Activated T-cell treated with anti-CD3 and anti-CD28 coated beads, Interleukin-2, amount 50 U/mL, for 4 hours (primary cell): ENCODE measurements at regions not wholly inside any gene's neighbourhood (a gene's known extent, or its start where the extent isn't known, plus 50 kb on each side); places are given as distances from the start of the nearest gene placed in this dataset.
"Not testable (repeated sequence)": the region's sequence is repeated elsewhere in the genome, so short reads cannot be mapped to it uniquely, and the experiment has no call there.

Experiments
- ATAC-seq, 2 donors: fragments of 200-7000 bp; cut with Tn5 transposase; one replicate each; pipeline ENCODE4 v1.10.0; 2021
- DNase-seq: peaks from one replicate; pipeline ENCODE4 v3.0.0-alpha.2; 2020
- H3K27me3 Mint-ChIP-seq: one replicate; pipeline ENCODE4 v1.8.0; 2021; ENCODE audit warnings: low read depth, mixed read lengths
- H3K36me3 Mint-ChIP-seq: one replicate; pipeline ENCODE4 v1.8.0; 2022; ENCODE audit warnings: mixed read lengths; ENCODE audit not compliant: insufficient read depth
- H3K4me1 Mint-ChIP-seq: one replicate; pipeline ENCODE4 v1.8.0; 2021; ENCODE audit warnings: low read depth, mixed read lengths
- H3K4me3 Mint-ChIP-seq: one replicate; pipeline ENCODE4 v1.8.0; 2021; ENCODE audit warnings: mild to moderate bottlenecking, moderate library complexity, mixed read lengths
- H3K9me3 Mint-ChIP-seq: one replicate; pipeline ENCODE4 v1.8.0; 2021; ENCODE audit warnings: mixed read lengths

DNA sequence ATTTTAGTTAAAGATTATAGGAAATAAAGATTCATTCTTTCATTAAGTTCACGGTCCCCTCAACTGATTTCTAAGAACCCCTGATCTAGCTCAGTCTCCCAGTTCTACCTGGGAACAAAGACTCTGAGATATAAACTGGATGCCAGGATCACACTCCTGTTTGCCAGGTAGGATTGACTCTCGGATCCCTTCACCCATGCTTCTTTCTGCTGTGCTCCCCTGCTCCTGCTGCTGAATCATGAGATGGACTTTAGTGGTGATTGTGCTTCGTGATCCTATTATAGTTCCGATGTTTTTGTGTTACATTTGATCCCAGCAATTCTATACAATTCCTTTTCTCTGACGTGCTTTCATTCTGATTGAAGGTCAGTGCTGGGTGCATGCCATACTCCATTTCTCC is 733.1 kb upstream of the TPTE start:
- not testable (repeated sequence) for ATAC-seq, H3K4me3 Mint-ChIP-seq, H3K4me1 Mint-ChIP-seq, H3K27me3 Mint-ChIP-seq, DNase-seq, H3K36me3 Mint-ChIP-seq
- peaks cover 45% of the 10 kb centered on the region for H3K9me3 Mint-ChIP-seq

DNA sequence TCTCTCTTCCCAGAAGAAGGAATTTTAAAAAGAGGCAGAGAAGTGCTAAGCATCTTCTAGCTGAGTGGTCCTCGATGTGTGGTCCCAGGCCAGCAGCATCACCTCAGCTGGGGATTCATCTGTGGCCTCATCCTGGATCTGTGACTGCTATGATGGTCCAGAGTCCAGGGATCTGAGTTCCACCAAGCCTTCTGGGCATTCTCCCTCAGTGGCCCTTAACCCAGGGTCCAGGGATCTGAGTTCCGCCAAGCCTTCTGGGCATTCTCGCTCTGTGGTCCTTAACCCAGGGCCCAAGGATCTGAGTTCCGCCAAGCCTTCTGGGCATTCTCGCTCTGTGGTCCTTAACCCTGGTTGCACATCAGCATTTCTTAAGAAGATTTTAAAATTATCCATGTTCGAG is 731.0 kb upstream of the TPTE start:
- ATAC-seq, H3K4me3 Mint-ChIP-seq, H3K27me3 Mint-ChIP-seq, H3K4me1 Mint-ChIP-seq, H3K36me3 Mint-ChIP-seq, DNase-seq: not testable (repeated sequence)
- peaks cover 43% of the 10 kb centered on the region for H3K9me3 Mint-ChIP-seq

DNA sequence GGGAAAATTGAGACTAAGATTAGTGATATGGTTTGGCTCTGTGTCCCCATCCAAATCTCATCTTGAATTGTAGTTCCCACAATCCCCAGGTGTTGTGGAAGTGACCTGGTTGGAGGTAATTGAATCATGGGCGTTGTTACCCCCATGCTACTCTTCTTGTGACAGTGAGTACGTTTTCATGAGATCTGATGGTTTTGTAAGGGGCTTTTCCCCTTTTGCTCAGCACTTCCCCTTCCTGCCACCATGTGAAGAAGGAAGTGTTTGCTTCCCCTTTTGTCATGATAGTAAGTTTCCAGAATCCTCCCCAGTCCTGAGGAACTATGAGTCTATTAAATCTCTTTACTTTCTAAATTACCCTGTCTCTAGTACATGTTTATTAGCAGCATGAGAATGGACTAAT is 729.9 kb upstream of the TPTE start:
- H3K4me1 Mint-ChIP-seq, H3K27me3 Mint-ChIP-seq, H3K4me3 Mint-ChIP-seq, ATAC-seq, H3K36me3 Mint-ChIP-seq, DNase-seq: not testable (repeated sequence)
- H3K9me3 Mint-ChIP-seq, result peaks cover 45% of the 10 kb centered on the region

DNA sequence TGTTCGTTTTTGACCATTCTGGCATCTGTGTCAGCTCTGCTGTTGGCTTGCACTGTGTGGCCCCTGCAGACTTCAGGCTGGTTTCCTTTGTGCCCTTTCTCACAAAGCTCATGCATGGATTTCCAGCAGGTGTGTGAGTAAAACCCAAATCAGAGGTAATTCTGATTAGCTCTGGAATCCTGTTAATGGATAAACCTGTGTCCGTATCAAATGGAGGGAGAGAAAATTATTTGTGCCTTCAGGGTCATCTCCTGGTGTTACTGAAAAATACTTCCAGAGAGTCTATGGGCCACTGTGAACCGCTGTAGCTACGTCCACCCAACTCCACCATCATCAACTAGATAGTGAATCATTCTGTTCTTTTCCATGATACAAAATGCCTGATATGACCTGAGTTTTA is 726.1 kb upstream of the TPTE start:
- H3K27me3 Mint-ChIP-seq, H3K4me1 Mint-ChIP-seq, ATAC-seq, DNase-seq, H3K4me3 Mint-ChIP-seq, H3K36me3 Mint-ChIP-seq: not testable (repeated sequence)
- H3K9me3 Mint-ChIP-seq, result peaks cover 31% of the 10 kb centered on the region

GRCh38 chr21:9796293-9796692 is 725.1 kb upstream of the TPTE start:
- H3K36me3 Mint-ChIP-seq, H3K4me3 Mint-ChIP-seq: not testable (repeated sequence)
- peaks cover 30% of the 10 kb centered on the region for H3K9me3 Mint-ChIP-seq

GRCh38 chr21:9807675-9808074 is 713.7 kb upstream of the TPTE start:
- H3K4me1 Mint-ChIP-seq, H3K4me3 Mint-ChIP-seq, H3K9me3 Mint-ChIP-seq, H3K27me3 Mint-ChIP-seq, H3K36me3 Mint-ChIP-seq, DNase-seq, ATAC-seq: not testable (repeated sequence)

More at GRCh38 chr21:9796293-9796692, 725.1 kb upstream of the TPTE start:
- not testable (repeated sequence) for DNase-seq, ATAC-seq, H3K27me3 Mint-ChIP-seq, H3K4me1 Mint-ChIP-seq

GRCh38 chr21:9811223-9812004 is 710.0 kb upstream of the TPTE start:
- not testable (repeated sequence) for ATAC-seq, H3K4me1 Mint-ChIP-seq, H3K36me3 Mint-ChIP-seq, H3K27me3 Mint-ChIP-seq, DNase-seq, H3K9me3 Mint-ChIP-seq, H3K4me3 Mint-ChIP-seq

- H3K36me3 Mint-ChIP-seq, H3K27me3 Mint-ChIP-seq, DNase-seq, H3K4me3 Mint-ChIP-seq, H3K9me3 Mint-ChIP-seq, H3K4me1 Mint-ChIP-seq, ATAC-seq: not testable (repeated sequence)
Measured at GRCh38 chr21:9812507-9812906, 708.9 kb upstream of the TPTE start.

GRCh38 chr21:9813894-9814814 is 707.2 kb upstream of the TPTE start:
- H3K36me3 Mint-ChIP-seq, ATAC-seq, H3K27me3 Mint-ChIP-seq, H3K4me3 Mint-ChIP-seq, DNase-seq, H3K4me1 Mint-ChIP-seq, H3K9me3 Mint-ChIP-seq: not testable (repeated sequence)

DNA sequence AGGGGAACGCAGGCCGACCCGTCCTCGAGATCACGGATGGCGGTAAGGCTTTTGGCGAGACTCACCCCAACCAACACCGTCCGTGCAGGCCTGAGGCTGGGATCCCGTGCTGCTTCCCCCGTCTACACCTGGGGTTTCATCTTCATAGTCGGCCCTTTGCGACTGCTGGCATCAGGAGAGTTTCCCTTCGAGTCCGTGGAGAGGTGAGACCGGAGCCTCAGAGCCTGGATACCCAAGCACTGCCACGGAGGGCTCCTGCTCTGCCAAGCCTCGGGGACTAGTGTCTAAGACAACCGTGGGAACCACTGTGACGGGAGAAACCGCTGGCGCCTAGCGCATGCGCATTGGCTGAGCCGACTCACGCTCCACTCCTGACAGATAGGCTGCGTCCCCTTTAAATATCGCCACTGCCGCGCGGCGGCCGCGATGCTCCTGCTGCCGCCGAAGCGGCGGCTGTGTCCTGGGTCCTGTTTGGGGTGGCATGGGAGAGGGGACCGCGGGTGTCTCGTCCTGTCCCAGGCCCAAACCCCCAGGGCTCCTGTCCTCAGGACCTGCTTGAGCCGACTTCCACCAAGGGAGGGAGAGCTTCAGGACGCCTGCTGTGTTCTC is 706.1 kb upstream of the TPTE start:
- H3K9me3 Mint-ChIP-seq, H3K27me3 Mint-ChIP-seq, H3K36me3 Mint-ChIP-seq, H3K4me3 Mint-ChIP-seq, ATAC-seq, H3K4me1 Mint-ChIP-seq, DNase-seq: not testable (repeated sequence)

DNA sequence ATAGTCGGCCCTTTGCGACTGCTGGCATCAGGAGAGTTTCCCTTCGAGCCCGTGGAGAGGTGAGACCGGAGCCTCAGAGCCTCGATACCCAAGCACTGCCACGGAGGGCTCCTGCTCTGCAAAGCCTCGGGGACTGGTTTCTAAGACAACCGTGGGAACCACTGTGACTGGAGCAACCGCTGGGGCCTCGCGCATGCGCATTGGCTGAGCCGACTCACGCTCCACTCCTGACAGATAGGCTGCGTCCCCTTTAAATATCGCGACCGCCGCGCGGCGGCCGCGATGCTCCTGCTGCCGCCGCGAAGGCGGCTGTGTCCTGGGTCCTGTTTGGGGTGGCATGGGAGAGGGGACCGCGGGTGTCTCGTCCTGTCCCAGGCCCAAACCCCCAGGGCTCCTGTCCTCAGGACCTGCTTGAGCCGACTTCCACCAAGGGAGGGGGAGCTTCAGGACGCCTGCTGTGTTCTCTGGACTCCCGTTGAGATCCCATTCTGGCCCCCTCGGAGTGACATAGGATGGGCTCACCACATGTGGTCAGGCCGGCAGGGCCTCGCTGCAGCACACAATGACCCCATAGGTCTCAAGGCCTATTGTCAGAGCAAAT is 704.5 kb upstream of the TPTE start:
- not testable (repeated sequence) for H3K36me3 Mint-ChIP-seq, H3K4me3 Mint-ChIP-seq, ATAC-seq, H3K9me3 Mint-ChIP-seq, H3K27me3 Mint-ChIP-seq, H3K4me1 Mint-ChIP-seq, DNase-seq

DNA sequence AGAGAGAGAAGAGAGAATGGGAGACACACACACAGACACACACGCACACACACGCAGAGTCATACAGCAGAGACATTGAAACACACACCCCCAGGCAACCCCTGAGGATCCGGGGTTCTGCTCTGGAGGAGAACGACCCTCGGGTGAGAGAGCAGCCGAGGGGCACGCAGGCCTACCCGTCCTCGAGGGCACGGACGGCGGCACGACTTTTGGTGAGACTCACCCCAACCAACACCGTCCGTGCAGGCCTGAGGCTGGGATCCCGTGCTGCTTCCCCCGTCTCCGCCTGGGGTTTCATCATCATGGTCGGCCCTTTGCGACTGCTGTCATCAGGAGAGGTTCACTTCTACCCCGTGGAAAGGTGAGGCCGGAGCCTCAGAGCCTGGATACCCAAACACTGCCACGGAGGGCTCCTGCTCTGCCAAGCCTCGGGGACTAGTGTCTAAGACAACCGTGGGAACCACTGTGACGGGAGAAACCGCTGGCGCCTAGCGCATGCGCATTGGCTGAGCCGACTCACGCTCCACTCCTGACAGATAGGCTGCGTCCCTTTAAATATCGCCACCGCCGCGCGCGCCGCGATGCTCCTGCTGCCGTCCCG is 703.4 kb upstream of the TPTE start:
- not testable (repeated sequence) for H3K27me3 Mint-ChIP-seq, H3K36me3 Mint-ChIP-seq, H3K4me1 Mint-ChIP-seq, H3K9me3 Mint-ChIP-seq, DNase-seq, H3K4me3 Mint-ChIP-seq, ATAC-seq

DNA sequence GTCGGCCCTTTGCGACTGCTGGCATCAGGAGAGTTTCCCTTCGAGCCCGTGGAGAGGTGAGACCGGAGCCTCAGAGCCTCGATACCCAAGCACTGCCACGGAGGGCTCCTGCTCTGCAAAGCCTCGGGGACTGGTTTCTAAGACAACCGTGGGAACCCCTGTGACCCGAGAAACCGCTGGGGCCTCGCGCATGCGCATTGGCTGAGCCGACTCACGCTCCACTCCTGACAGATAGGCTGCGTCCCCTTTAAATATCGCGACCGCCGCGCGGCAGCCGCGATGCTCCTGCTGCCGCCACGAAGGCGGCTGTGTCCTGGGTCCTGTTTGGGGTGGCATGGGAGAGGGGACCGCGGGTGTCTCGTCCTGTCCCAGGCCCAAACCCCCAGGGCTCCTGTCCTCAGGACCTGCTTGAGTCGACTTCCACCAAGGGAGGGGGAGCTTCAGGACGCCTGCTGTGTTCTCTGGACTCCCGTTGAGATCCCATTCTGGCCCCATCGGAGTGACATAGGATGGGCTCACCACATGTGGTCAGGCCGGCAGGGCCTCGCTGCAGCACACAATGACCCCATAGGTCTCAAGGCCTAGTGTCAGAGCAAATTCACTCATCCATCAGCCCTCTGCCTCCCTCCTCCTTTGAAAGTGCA is 701.7 kb upstream of the TPTE start:
- H3K4me3 Mint-ChIP-seq, ATAC-seq, H3K9me3 Mint-ChIP-seq: not testable (repeated sequence)

More for the DNA sequence above, 701.7 kb upstream of the TPTE start:
- DNase-seq, H3K27me3 Mint-ChIP-seq, H3K36me3 Mint-ChIP-seq, H3K4me1 Mint-ChIP-seq: not testable (repeated sequence)
